ENCODE measurements at regions not wholly inside any gene's neighbourhood (a gene's known extent, or its start where the extent isn't known, plus 50 kb on each side); places are given as distances from the start of the nearest gene placed in this dataset.

GRCh38 chr13:57409121-57409520 is 222.4 kb upstream of the PCDH17 start (continued):
- TF ChIP-seq RERE (CRISPR knock-in tag; IDR thresholded peaks at IDR 0.05; ENCODE audit: borderline replicate concordance), result no peak

- H3K36me3 ChIP-seq (ENCODE audit: control insufficient read depth, insufficient read depth, low read length), result no peaks in the 10 kb centered on the region
- ATAC-seq, result no peak
- in situ Hi-C loops (cut with MboI) (no loop called here), intact Hi-C loops (cut with micrococcal nuclease) (no loop called here)
- H3K79me2 ChIP-seq (ENCODE audit: control insufficient read depth, insufficient read depth, low read length), result no peaks in the 10 kb centered on the region
- no peak overlapping the region for H3K27ac ChIP-seq (ENCODE audit: extremely low read depth, low read depth, low read length)
- no peak for FAIRE-seq
- no TSS peak for BruUV-seq (replicated peaks)
- no CpG with 5 or more reads among the region's 1 CpG for WGBS (ENCODE audit: insufficient coverage, low coverage, missing lambda C conversion rate)
- no peaks in the 10 kb centered on the region for H4K20me1 ChIP-seq (replicated peaks; ENCODE audit: control insufficient read depth, insufficient read depth, low read length)
- DNase-seq (ENCODE audit: extremely low read depth in 1 of 4, low spot score in 3 of 4), result no peak
- no peaks in the 10 kb centered on the region for H3K27me3 ChIP-seq (ENCODE audit: control insufficient read depth in 2 of 2, insufficient read depth in 2 of 2, low read length in 2 of 2)
- CTCF ChIA-PET (ENCODE audit: low intra/inter-chr PET ratio), result no interaction called here
- TF ChIP-seq EWSR1 (IDR thresholded peaks at IDR 0.05; ENCODE audit: borderline replicate concordance, low read depth, partially characterized antibody) (no peak), ATF2 (CRISPR knock-in tag; IDR thresholded peaks at IDR 0.05) (no peak)
- POLR2A ChIA-PET, result no interaction called here
- no peaks in the 10 kb centered on the region for H3K9me1 ChIP-seq (ENCODE audit: control insufficient read depth, insufficient read depth, low read length)
- no peak overlapping the region for H3K9ac ChIP-seq (ENCODE audit: insufficient read depth in 1 of 2, low read depth in 2 of 2, low read length in 2 of 2)
- H3K4me1 ChIP-seq (replicated peaks in 1 of 2; ENCODE audit: control insufficient read depth in 2 of 2, insufficient read depth in 2 of 2, low read length in 2 of 2), result no peaks in the 10 kb centered on the region
- H3K9me3 ChIP-seq (replicated peaks; ENCODE audit: control insufficient read depth, insufficient read depth, low read depth, low read length), result no peaks in the 10 kb centered on the region
- no peak overlapping the region for H3K4me2 ChIP-seq (ENCODE audit: insufficient read depth, low read length)
- H2AFZ ChIP-seq (ENCODE audit: low read depth, low read length), result no peak overlapping the region
- H3K4me3 ChIP-seq, result no peak overlapping the region
Measured at GRCh38 chr13:57409656-57410055, 221.9 kb upstream of the PCDH17 start.

Measured in K562 (cell line).